HFFc6 (cell line): ENCODE measurements at regions not wholly inside any gene's neighbourhood (a gene's known extent, or its start where the extent isn't known, plus 50 kb on each side); places are given as distances from the start of the nearest gene placed in this dataset.

Source experiments
- DNase-seq: peaks from one replicate; pipeline ENCODE4 v3.0.0-alpha.2; 2018
- H3K27ac Mint-ChIP-seq: 2 replicates; pipeline ENCODE4 v1.8.0; 2020; ENCODE audit warnings: mild to moderate bottlenecking, mixed read lengths
- H3K27me3 Mint-ChIP-seq: 2 replicates; pipeline ENCODE4 v1.8.0; 2021; ENCODE audit warnings: mild to moderate bottlenecking, moderate library complexity, mixed read lengths; ENCODE audit not compliant: insufficient read depth
- H3K36me3 Mint-ChIP-seq: 2 replicates; pipeline ENCODE4 v1.8.0; 2021; ENCODE audit warnings: low read depth, mixed read lengths
- H3K4me1 Mint-ChIP-seq: 2 replicates; pipeline ENCODE4 v1.8.0; 2020; ENCODE audit warnings: low read depth, mixed read lengths
- H3K4me3 Mint-ChIP-seq: 2 replicates; pipeline ENCODE4 v1.8.0; 2020; ENCODE audit warnings: mild to moderate bottlenecking, moderate library complexity, mixed read lengths
- H3K9me3 Mint-ChIP-seq: 2 replicates; pipeline ENCODE4 v1.8.0; 2020; ENCODE audit warnings: mild to moderate bottlenecking, mixed read lengths
- CTCF ChIP-seq: fragments of 200-600 bp; sonication (generic); IDR thresholded peaks from 2 replicates; pipeline ENCODE4 v1.5.0; 2021; ENCODE audit warnings: antibody characterized with exemption, mild to moderate bottlenecking

- Mint-ChIP-seq H3K27ac (no peak overlapping the region), H3K4me1 (peaks cover 19% of the 10 kb centered on the region), H3K27me3 (no peaks in the 10 kb centered on the region; the same call in 1 of the 2 replicates), H3K4me3 (no peak overlapping the region), H3K36me3 (no peaks in the 10 kb centered on the region), H3K9me3 (no peaks in the 10 kb centered on the region)
- TF ChIP-seq CTCF, result no peak
- no peak for DNase-seq
Measured at GRCh38 chr21:43343095-43343991, 83.6 kb downstream of the SIK1 start.

GRCh38 chr21:43342301-43342881, 84.5 kb downstream of the SIK1 start:
- H3K4me1 Mint-ChIP-seq, result peaks cover 19% of the 10 kb centered on the region
- peaks cover 3% of the 10 kb centered on the region; the same call in 1 of the 2 replicates for H3K27me3 Mint-ChIP-seq
- peaks cover 7% of the 10 kb centered on the region for H3K9me3 Mint-ChIP-seq
- peaks cover 5% of the 10 kb centered on the region for H3K36me3 Mint-ChIP-seq
- peak overlapping the region; percentile 11; the same call in 1 of the 2 replicates for H3K27ac Mint-ChIP-seq
- no peak for DNase-seq
- H3K4me3 Mint-ChIP-seq, result no peak overlapping the region
- no peak for TF ChIP-seq CTCF

GRCh38 chr21:43341378-43342161, 85.4 kb downstream of the SIK1 start:
- H3K27ac Mint-ChIP-seq, result peak overlapping the region; percentile 87
- H3K4me3 Mint-ChIP-seq, result no peak overlapping the region
- peaks cover 8% of the 10 kb centered on the region for H3K9me3 Mint-ChIP-seq
- peaks cover 19% of the 10 kb centered on the region for H3K4me1 Mint-ChIP-seq
- DNase-seq, result no peak
- TF ChIP-seq CTCF, result no peak
- H3K36me3 Mint-ChIP-seq, result peaks cover 5% of the 10 kb centered on the region
- H3K27me3 Mint-ChIP-seq, result peaks cover 3% of the 10 kb centered on the region; the same call in 1 of the 2 replicates

- Mint-ChIP-seq H3K9me3 (peaks cover 8% of the 10 kb centered on the region), H3K36me3 (peaks cover 5% of the 10 kb centered on the region), H3K27me3 (peaks cover 3% of the 10 kb centered on the region; the same call in 1 of the 2 replicates), H3K4me3 (no peak overlapping the region), H3K4me1 (peaks cover 19% of the 10 kb centered on the region), H3K27ac (peak overlapping the region; percentile 87)
- TF ChIP-seq CTCF, result peak; percentile 38
- peak; percentile 78 for DNase-seq
Measured at GRCh38 chr21:43340491-43341377, 86.2 kb downstream of the SIK1 start.

- H3K4me3 Mint-ChIP-seq, result no peak overlapping the region
- H3K27me3 Mint-ChIP-seq, result peaks cover 3% of the 10 kb centered on the region; the same call in 1 of the 2 replicates
- TF ChIP-seq CTCF, result no peak
- peaks cover 8% of the 10 kb centered on the region for H3K9me3 Mint-ChIP-seq
- DNase-seq, result no peak
- peaks cover 6% of the 10 kb centered on the region for H3K36me3 Mint-ChIP-seq
- H3K27ac Mint-ChIP-seq, result no peak overlapping the region
- peaks cover 21% of the 10 kb centered on the region for H3K4me1 Mint-ChIP-seq
Measured at GRCh38 chr21:43339668-43340067, 87.3 kb downstream of the SIK1 start.
